HG03095 (cell line): ENCODE measurements at regions not wholly inside any gene's neighbourhood (a gene's known extent, or its start where the extent isn't known, plus 50 kb on each side); places are given as distances from the start of the nearest gene placed in this dataset.

Experiments used
- ATAC-seq: cut with Tn5 transposase; IDR thresholded peaks from one replicate; pipeline ENCODE4 v1.9.1; 2021; ENCODE audit warnings: moderate library complexity; ENCODE audit not compliant: unreplicated experiment

DNA sequence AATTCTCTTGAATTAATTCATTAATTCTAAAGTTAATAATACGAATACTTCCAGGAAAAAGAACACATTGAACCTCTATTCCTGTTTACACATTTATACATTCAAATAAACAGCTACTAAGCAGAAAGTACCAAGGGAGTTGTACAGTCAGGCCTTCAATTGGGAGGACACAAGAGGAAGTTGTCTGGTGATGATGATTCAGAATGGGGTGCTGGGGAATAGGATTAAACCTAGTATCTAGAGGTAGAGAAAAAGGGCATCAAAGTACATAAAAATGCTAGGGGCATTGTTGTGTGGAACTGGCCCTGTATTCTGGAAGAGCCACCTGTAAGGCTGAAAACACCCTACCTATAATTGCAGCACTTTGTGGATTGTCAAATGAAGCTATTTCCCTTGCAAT, 71.7 kb upstream of the MROH9 start:
- ATAC-seq = no peak

- ATAC-seq = no peak
Measured at GRCh38 chr1:170864238-170864637, 71.1 kb upstream of the MROH9 start.

DNA sequence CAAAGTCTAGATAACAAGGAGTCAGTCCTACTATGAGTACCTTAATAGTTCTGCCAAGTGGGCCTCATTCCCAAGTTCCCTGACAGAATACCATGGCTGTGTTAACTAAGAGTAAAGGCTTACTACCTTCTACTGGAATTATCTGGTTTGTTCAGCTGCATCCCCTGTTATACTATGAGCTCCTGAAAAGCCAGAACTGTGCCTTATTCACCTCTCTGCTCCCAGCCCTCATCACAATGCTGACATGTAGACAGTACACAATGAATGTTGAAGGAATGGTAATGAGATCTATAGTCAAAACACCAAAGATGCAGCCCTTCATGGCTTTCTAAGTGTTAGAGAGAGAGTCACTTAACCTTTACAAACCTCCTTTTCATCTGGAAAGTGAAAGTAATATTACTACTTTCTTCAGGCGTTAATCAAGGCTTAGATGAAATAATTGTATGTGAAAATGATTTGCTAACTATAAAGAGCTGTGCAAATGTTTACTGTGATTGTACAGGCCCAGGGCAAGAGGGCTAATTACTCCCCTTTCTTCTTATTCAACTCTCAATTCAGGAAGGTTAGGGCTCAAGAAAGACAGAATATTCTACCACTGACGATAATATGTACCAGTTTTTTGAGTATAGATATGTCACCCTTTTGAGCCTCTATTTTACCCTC, 70.3 kb upstream of the MROH9 start:
- ATAC-seq = no peak

DNA sequence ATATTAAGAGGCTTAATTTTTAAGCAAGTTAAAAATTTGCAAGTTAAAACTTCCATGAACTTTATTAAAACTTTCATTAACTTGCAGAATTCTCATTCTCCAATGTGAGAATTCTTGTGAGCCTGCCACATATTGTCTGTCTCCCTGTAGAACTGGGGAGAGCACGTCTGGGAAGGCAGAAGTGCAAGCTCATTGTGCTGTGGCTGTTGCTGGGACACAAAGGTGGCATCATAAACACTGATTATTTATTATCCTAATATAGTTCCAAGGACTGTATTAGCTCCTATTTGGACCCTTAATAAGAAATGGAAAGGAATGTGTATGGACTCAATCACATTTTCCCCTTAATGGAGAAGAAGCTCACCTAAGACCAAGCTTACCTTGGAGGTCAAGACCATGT, 68.7 kb upstream of the MROH9 start:
- ATAC-seq = no peak

GRCh38 chr1:170871868-170872267, 63.5 kb upstream of the MROH9 start:
- ATAC-seq = no peak

DNA sequence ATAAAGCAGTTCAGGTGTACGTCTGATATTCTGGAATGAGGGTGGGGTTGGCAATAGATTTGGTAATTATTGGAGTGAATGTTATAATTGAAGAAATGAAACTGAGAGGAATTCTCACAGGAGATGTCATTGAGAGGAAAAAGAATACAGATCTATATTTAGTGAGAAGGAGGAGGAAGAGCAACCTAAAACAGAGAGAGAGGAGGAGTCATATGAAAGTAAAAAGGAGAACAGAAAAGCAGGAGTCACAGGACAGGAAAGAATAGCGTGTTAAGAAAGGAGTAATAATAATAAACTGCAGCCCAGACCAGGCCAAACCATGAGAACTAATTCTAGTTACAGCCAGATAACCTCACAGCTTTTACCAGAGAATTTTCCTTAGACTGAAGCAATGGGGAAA, 62.7 kb upstream of the MROH9 start:
- ATAC-seq = peak; percentile 90

- ATAC-seq = no peak
Measured at GRCh38 chr1:170874671-170875070, 60.7 kb upstream of the MROH9 start.

DNA sequence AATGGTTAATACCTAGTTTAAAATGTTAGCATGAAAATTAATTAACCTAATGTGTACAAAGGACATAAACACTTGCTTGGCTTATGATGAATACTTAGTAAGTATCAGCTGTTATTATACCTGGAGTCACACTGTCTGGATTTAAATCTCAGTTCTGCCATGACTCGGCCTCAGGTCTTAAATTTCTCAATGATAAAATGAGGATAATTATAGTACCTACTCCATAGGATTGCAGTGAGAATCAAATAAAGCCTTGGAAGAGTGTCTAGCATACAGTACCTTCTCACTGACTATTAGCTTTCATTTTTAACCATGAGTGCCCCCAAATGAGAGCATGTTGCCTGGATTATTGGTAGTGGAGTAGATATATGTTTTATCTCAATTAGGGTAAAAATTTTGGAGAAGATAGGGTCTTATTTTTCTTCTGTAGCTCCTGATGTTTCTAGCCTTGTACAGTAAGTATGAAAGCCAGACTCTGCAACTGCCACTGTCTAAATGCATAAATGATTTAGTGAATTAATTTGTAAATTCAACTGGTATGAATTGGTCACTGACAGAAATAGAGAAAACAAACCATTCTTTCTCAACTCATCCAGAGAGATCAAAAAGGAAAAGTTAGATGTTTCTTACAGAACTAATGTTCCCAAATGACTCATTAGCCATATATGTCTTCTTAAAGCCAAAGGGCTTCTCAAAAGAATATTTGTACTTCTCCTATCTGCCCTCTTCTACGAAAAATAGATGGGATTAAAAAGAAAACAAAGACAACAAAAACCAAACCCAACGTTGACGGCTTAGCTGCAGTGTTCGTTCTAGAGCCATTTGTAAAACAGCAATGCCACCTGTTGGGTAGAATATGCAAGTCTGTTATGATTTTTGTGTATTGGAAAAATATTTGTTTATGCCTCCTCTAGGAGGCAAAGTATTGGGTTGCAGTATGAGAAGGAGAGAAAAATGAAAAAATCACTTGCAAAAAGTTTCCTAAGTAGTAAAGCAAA, 53.8 kb upstream of the MROH9 start:
- ATAC-seq = no peak
